ENCODE measurements at regions not wholly inside any gene's neighbourhood (a gene's known extent, or its start where the extent isn't known, plus 50 kb on each side); places are given as distances from the start of the nearest gene placed in this dataset.

DNA sequence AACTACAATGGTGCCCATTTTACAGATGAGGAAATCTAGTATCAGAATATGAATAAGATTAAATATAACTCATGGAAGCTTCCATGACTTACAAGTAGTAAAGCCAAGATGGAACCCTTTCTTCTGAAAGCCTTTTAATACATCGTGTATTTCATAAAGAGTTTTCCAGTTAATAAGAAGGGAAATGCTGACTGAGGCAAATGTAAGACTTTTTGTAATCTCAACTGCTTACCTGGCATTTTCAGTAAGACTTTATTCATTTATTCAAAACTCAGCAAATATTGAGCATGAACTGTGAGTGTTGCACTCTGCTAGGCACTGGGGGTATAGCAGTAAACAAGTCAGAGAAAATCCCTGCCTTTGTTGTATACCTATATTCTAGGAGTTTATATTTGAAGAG lies 256.4 kb upstream of the THRB start:
- TF ChIP-seq RAD21 (conservative IDR thresholded peaks at IDR 0.05 in 1 of 2, IDR thresholded peaks at IDR 0.05 in 1 of 2) = no peak
- TF ChIP-seq, protein P1, sequence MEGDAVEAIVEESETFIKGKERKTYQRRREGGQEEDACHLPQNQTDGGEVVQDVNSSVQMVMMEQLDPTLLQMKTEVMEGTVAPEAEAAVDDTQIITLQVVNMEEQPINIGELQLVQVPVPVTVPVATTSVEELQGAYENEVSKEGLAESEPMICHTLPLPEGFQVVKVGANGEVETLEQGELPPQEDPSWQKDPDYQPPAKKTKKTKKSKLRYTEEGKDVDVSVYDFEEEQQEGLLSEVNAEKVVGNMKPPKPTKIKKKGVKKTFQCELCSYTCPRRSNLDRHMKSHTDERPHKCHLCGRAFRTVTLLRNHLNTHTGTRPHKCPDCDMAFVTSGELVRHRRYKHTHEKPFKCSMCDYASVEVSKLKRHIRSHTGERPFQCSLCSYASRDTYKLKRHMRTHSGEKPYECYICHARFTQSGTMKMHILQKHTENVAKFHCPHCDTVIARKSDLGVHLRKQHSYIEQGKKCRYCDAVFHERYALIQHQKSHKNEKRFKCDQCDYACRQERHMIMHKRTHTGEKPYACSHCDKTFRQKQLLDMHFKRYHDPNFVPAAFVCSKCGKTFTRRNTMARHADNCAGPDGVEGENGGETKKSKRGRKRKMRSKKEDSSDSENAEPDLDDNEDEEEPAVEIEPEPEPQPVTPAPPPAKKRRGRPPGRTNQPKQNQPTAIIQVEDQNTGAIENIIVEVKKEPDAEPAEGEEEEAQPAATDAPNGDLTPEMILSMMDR (IDR thresholded peaks at IDR 0.05) = no peak
- no peak for TF ChIP-seq REST (IDR thresholded peaks at IDR 0.05)
